GM18867 (cell line): ENCODE measurements at regions not wholly inside any gene's neighbourhood (a gene's known extent, or its start where the extent isn't known, plus 50 kb on each side); places are given as distances from the start of the nearest gene placed in this dataset.

Source experiments
- ATAC-seq: cut with Tn5 transposase; IDR thresholded peaks from one replicate; pipeline ENCODE4 v1.9.1; 2021; ENCODE audit warnings: mild to moderate bottlenecking, moderate library complexity; ENCODE audit not compliant: unreplicated experiment

- no peak for ATAC-seq
Measured at GRCh38 chr1:244255426-244255965, 196.2 kb downstream of the ADSS2 start.

- ATAC-seq = no peak
Measured at GRCh38 chr1:244256086-244256676, 195.5 kb downstream of the ADSS2 start.

DNA sequence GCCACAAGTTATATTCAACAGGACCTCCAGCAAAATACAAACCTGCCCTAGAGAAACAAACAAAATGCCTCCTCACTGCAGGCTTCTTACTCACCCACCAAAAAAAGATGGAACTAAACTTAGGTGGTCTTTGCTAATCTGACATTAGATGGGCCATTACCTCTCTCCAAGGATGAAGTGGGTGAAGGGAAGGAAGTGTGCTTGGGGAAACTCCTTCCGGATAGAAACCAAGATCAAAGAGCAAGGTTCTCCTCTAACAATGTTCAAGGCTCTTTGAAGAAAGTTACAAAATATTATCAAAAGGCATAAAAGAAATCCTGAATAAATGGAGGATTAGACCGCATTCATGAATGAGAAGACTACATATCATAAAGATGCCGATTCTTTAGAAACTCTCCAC, 187.5 kb downstream of the ADSS2 start:
- ATAC-seq = no peak

- ATAC-seq = no peak
Measured at GRCh38 chr1:244265507-244265906, 186.2 kb downstream of the ADSS2 start.

DNA sequence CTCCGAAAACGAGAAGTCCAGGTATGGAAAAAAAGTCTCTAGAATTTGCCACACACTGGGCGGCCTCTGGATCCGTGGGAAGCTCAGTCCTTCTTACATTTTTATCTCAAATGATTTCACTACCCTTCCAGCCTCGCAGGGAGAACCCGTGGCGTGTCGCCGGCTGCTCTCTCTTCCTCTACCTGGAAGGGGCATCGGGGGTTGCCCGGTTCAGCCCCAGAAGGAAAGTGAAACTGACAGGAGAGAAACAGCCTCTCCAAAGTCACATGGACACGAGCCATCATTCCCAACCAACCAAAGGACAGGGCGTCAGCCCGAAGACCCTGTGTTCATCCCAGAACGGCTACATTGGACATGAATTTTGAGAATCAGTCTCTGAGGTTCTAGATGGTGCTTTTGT, 182.5 kb downstream of the ADSS2 start:
- ATAC-seq = no peak

DNA sequence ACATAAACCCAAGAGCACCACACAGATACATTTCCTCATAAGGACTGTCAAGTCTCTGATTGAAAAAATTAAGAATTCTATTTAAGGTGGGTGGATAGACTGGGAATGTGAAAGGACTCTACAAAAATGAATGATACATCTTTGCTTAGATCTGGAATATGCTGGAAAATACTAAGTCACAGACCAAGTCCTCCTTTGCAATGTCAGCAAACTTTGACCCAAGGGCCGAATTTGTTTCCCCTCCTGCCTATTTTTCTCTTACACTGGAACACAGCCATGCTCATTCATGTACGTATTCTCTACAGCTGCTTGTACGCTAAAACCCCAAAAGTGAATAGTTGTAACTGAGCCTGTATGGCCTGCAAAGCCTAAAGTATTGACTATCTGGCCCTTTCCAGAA, 180.7 kb downstream of the ADSS2 start:
- no peak for ATAC-seq

- no peak for ATAC-seq
Measured at GRCh38 chr1:244271691-244272308, 179.9 kb downstream of the ADSS2 start.

GRCh38 chr1:244272471-244273261, 179.0 kb downstream of the ADSS2 start:
- peak; percentile 86 for ATAC-seq

DNA sequence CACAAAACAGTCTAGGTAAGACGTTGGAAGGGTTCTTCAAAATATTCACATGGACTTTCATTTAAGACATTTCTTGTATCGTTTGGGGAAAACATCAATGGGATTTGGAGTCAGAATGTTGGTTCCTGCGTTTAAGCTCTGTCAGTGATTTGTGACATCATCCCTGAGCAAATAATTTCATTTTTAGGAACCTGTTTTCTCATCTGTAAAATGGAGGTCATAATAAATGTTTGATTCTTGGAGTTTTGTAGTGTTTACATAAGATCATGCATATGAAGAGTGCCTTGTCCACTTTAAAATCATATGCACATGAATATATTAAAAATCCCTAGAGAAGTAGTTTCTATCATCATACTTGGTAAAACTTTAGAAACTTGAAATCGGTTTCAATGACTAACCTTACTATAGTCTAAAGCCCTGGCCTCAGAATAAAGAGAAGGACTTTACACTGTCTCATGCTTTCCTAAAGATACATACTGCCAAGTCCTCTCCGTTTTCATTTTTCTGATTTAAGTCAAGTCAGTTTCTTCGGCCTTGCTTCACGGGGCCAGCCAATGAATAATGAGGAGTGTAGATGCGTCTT, 178.4 kb downstream of the ADSS2 start:
- no peak for ATAC-seq

- ATAC-seq = no peak
Measured at GRCh38 chr1:244273845-244274619, 177.7 kb downstream of the ADSS2 start.

GRCh38 chr1:244276646-244277045, 175.1 kb downstream of the ADSS2 start:
- ATAC-seq = no peak

- ATAC-seq = no peak
Measured at GRCh38 chr1:244280201-244280600, 171.5 kb downstream of the ADSS2 start.

DNA sequence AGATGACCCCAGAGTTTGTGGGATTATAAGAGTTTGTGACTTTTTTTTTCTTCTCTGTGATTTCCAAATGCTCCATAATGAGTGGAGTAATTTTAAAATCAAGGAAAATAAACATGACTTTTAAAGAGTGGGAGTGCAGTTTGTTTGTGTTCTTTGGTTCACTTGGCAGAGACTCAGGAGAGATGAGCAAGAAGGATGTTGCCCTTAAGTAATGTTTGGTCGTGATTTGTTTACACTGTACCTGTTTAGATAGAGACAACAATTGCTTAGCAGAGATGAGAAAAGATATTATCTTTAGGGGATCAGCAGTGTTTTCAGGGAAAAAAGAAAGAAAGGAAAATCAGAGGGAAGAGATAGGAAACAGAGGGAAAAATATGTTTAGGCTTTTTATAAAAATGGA, 170.8 kb downstream of the ADSS2 start:
- ATAC-seq = no peak

DNA sequence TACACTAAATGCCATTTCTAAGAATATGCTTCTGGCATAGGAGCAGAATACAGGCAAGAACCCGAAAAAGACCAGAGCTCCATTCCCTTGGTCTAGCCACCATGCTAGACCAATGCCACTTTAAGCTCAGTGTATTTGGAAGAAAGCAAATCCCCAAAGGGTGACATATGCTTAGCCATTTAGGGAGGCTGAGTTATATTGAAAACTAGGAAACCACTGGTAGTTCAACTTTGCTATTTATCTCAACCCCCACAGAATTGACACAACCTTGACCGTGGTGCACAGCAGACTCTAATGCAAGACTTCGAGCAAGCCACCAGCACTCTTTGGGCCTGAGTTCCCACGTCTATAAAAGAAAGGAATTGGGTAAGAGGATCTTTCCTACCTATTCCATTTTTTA, 167.9 kb downstream of the ADSS2 start:
- ATAC-seq = no peak

- no peak for ATAC-seq
Measured at GRCh38 chr1:244284641-244285156, 167.0 kb downstream of the ADSS2 start.

- ATAC-seq = no peak
Measured at GRCh38 chr1:244286341-244286740, 165.4 kb downstream of the ADSS2 start.

GRCh38 chr1:244287726-244288125, 164.0 kb downstream of the ADSS2 start:
- no peak for ATAC-seq

DNA sequence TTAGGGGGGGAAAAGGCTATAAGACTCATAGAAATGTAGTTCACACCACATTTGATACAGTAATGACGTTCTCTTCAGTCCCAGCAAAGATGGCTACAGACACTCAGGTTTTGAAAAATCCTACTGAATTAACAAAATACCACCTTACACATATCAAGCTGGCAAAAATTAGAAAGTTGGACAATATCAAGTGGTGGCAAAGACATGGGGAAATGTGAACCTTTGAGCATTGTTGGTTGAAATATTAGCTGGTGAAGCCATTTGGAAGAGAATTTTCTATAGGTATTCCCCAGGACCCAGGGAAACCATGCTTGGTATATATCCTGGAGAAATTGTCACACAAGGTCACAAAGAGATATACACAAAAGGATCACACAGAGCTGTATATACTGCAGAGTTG, 163.0 kb downstream of the ADSS2 start:
- ATAC-seq = no peak

- ATAC-seq = no peak
Measured at GRCh38 chr1:244289991-244290785, 161.5 kb downstream of the ADSS2 start.
